RWPE2 (cell line): ENCODE measurements at regions not wholly inside any gene's neighbourhood (a gene's known extent, or its start where the extent isn't known, plus 50 kb on each side); places are given as distances from the start of the nearest gene placed in this dataset.

Experiments
- ATAC-seq: fragments of 200-7000 bp; cut with Tn5 transposase; 3 replicates; pipeline ENCODE4 v1.9.1; 2021; ENCODE audit warnings: low read depth
- DNase-seq: peaks from one replicate; pipeline ENCODE4 v3.0.0-alpha.2; 2020; ENCODE audit warnings: low spot score
- H3K27ac ChIP-seq: fragments of 450-650 bp; 2 replicates; pipeline ENCODE4 v1.5.1; 2017; ENCODE audit warnings: mild to moderate bottlenecking; ENCODE audit not compliant: poor library complexity, severe bottlenecking
- H3K27me3 ChIP-seq: fragments of 250-450 bp; sonication (Bioruptor Pico); 2 replicates; pipeline ENCODE4 v1.5.1; 2021; ENCODE audit warnings: mild to moderate bottlenecking, moderate library complexity; ENCODE audit not compliant: insufficient read depth, poor library complexity, severe bottlenecking
- H3K36me3 ChIP-seq: fragments of 250-450 bp; sonication (Bioruptor Pico); 2 replicates; pipeline ENCODE4 v1.5.1; 2020; ENCODE audit warnings: low read depth, mild to moderate bottlenecking, moderate library complexity
- H3K4me1 ChIP-seq: fragments of 250-450 bp; sonication (Bioruptor Pico); 2 replicates; pipeline ENCODE4 v1.5.1; 2021; ENCODE audit warnings: mild to moderate bottlenecking, moderate library complexity; ENCODE audit not compliant: insufficient read depth, poor library complexity, severe bottlenecking
- H3K4me3 ChIP-seq: fragments of 250-450 bp; sonication (Bioruptor Pico); 2 replicates; pipeline ENCODE4 v1.5.1; 2021; ENCODE audit warnings: mild to moderate bottlenecking, moderate library complexity; ENCODE audit not compliant: severe bottlenecking
- H3K9me3 ChIP-seq: fragments of 250-450 bp; sonication (Bioruptor Pico); 2 replicates; pipeline ENCODE4 v1.5.1; 2021; ENCODE audit warnings: mild to moderate bottlenecking, moderate library complexity; ENCODE audit not compliant: severe bottlenecking
- CTCF ChIP-seq: fragments of 450-650 bp; IDR thresholded peaks from one replicate; pipeline ENCODE4 v1.5.1; 2017; ENCODE audit warnings: mild to moderate bottlenecking, moderate library complexity; ENCODE audit not compliant: poor library complexity, severe bottlenecking

GRCh38 chr10:121108051-121108450, 256.9 kb downstream of the WDR11 start:
- no peak for TF ChIP-seq CTCF
- Histone ChIP-seq H3K4me3 (no peak overlapping the region), H3K27me3 (no peaks in the 10 kb centered on the region), H3K36me3 (no peaks in the 10 kb centered on the region), H3K4me1 (peaks cover 6% of the 10 kb centered on the region), H3K27ac (no peak overlapping the region), H3K9me3 (no peaks in the 10 kb centered on the region)
- ATAC-seq (no peak), DNase-seq (no peak)

- H3K4me1 ChIP-seq, result peaks cover 18% of the 10 kb centered on the region
- no peak for DNase-seq
Observed at GRCh38 chr10:121110369-121110768, 259.2 kb downstream of the WDR11 start.

GRCh38 chr10:121112136-121112535, 261.0 kb downstream of the WDR11 start:
- no peaks in the 10 kb centered on the region for H3K27me3 ChIP-seq

More at GRCh38 chr10:121110369-121110768, 259.2 kb downstream of the WDR11 start:
- Histone ChIP-seq H3K36me3 (no peaks in the 10 kb centered on the region), H3K27ac (no peak overlapping the region), H3K4me3 (no peak overlapping the region), H3K9me3 (no peaks in the 10 kb centered on the region), H3K27me3 (no peaks in the 10 kb centered on the region)
- ATAC-seq, result no peak
- no peak for TF ChIP-seq CTCF

GRCh38 chr10:121112579-121113384, 261.6 kb downstream of the WDR11 start:
- 0 out of 3 replicates have a peak, but pooled peaks have one; percentile 9 for ATAC-seq
- Histone ChIP-seq H3K36me3 (no peaks in the 10 kb centered on the region), H3K4me1 (peaks cover 18% of the 10 kb centered on the region), H3K4me3 (no peak overlapping the region), H3K27ac (peak overlapping the region; percentile 66), H3K9me3 (no peaks in the 10 kb centered on the region), H3K27me3 (no peaks in the 10 kb centered on the region)
- DNase-seq, result no peak
- TF ChIP-seq CTCF, result peak; percentile 27

More at GRCh38 chr10:121112136-121112535, 261.0 kb downstream of the WDR11 start:
- H3K4me3 ChIP-seq, result no peak overlapping the region
- no peak for TF ChIP-seq CTCF
- peaks cover 18% of the 10 kb centered on the region for H3K4me1 ChIP-seq
- H3K9me3 ChIP-seq, result no peaks in the 10 kb centered on the region
- no peak for DNase-seq
- H3K27ac ChIP-seq, result no peak overlapping the region
- no peak for ATAC-seq
- no peaks in the 10 kb centered on the region for H3K36me3 ChIP-seq

- Histone ChIP-seq H3K27me3 (no peaks in the 10 kb centered on the region), H3K36me3 (no peaks in the 10 kb centered on the region), H3K4me3 (no peak overlapping the region), H3K9me3 (no peaks in the 10 kb centered on the region), H3K4me1 (peaks cover 18% of the 10 kb centered on the region), H3K27ac (peak overlapping the region; percentile 66)
- ATAC-seq (peak; percentile 94), DNase-seq (no peak)
- TF ChIP-seq CTCF, result no peak
Observed at GRCh38 chr10:121113385-121113696, 262.2 kb downstream of the WDR11 start.
